HEK293 (cell line): ENCODE measurements at regions not wholly inside any gene's neighbourhood (a gene's known extent, or its start where the extent isn't known, plus 50 kb on each side); places are given as distances from the start of the nearest gene placed in this dataset.

ENCODE experiments used
- CTCF ChIP-seq: fragments of 450-650 bp; formaldehyde crosslinking; IDR thresholded peaks from 2 replicates; pipeline ENCODE4 v1.5.1; 2016; ENCODE audit warnings: missing biosample characterization, missing genetic modification characterization
- MZF1 ChIP-seq: fragments of 450-650 bp; formaldehyde crosslinking; IDR thresholded peaks from 2 replicates; pipeline ENCODE4 v1.5.1; 2017; ENCODE audit warnings: missing biosample characterization, missing genetic modification characterization, borderline replicate concordance
- TRIM28 ChIP-seq: IDR thresholded peaks from 2 replicates; pipeline ENCODE4 v1.6.1; 2011; ENCODE audit warnings: low read length, control low read depth, borderline replicate concordance
- YY1 ChIP-seq: fragments of 450-650 bp; formaldehyde crosslinking; IDR thresholded peaks from 2 replicates; pipeline ENCODE4 v1.5.1; 2018; ENCODE audit warnings: missing biosample characterization, missing genetic modification characterization
- ZNF274 ChIP-seq, 2 experiments: fragments of 200-500 bp in 1 of 2; fragments of 450-650 bp in 1 of 2; sonication (Bioruptor generic) in 1 of 2; formaldehyde crosslinking in 1 of 2; IDR thresholded peaks; 2 replicates each; pipeline versions ENCODE4 v1.5.1 to v1.6.1; 2014 to 2016; ENCODE audit warnings: borderline replicate concordance in 1 of 2, inconsistent platforms in 1 of 2, low read length in 1 of 2, missing biosample characterization in 1 of 2, missing genetic modification characterization in 1 of 2
- ZNF311 ChIP-seq: fragments of 450-650 bp; formaldehyde crosslinking; IDR thresholded peaks from 2 replicates; pipeline ENCODE4 v1.5.1; 2017; ENCODE audit warnings: missing biosample characterization, missing genetic modification characterization, borderline replicate concordance
- ZNF324 ChIP-seq: fragments of 450-650 bp; formaldehyde crosslinking; IDR thresholded peaks from 2 replicates; pipeline ENCODE4 v1.5.1; 2016; ENCODE audit warnings: missing biosample characterization, missing genetic modification characterization
- ZNF670 ChIP-seq: fragments of 450-650 bp; formaldehyde crosslinking; IDR thresholded peaks from 2 replicates; pipeline ENCODE4 v1.5.1; 2016; ENCODE audit warnings: missing biosample characterization, missing genetic modification characterization, low read depth
- ZNF785 ChIP-seq: fragments of 450-650 bp; formaldehyde crosslinking; IDR thresholded peaks from 2 replicates; pipeline ENCODE4 v1.5.1; 2016; ENCODE audit warnings: missing biosample characterization, missing genetic modification characterization
- TF ChIP-seq, protein P1 (sequence below): fragments of 450-650 bp; formaldehyde crosslinking; IDR thresholded peaks from 2 replicates; pipeline ENCODE4 v1.5.1; 2016; ENCODE audit warnings: missing biosample characterization, missing genetic modification characterization

- TF ChIP-seq CTCF (tag by site-specific recombination) (no peak), TRIM28 (no peak), MZF1 (tag by site-specific recombination) (no peak), YY1 (no peak), ZNF785 (no peak), ZNF324 (tag by site-specific recombination) (no peak), ZNF274 (IDR thresholded peaks at IDR 0.05; ENCODE audit: low read length) (no peak), ZNF274 (tag by site-specific recombination; IDR thresholded peaks at IDR 0.05; ENCODE audit: borderline replicate concordance) (no peak), ZNF311 (tag by site-specific recombination) (no peak), ZNF670 (tag by site-specific recombination) (no peak)
- TF ChIP-seq, protein P1, sequence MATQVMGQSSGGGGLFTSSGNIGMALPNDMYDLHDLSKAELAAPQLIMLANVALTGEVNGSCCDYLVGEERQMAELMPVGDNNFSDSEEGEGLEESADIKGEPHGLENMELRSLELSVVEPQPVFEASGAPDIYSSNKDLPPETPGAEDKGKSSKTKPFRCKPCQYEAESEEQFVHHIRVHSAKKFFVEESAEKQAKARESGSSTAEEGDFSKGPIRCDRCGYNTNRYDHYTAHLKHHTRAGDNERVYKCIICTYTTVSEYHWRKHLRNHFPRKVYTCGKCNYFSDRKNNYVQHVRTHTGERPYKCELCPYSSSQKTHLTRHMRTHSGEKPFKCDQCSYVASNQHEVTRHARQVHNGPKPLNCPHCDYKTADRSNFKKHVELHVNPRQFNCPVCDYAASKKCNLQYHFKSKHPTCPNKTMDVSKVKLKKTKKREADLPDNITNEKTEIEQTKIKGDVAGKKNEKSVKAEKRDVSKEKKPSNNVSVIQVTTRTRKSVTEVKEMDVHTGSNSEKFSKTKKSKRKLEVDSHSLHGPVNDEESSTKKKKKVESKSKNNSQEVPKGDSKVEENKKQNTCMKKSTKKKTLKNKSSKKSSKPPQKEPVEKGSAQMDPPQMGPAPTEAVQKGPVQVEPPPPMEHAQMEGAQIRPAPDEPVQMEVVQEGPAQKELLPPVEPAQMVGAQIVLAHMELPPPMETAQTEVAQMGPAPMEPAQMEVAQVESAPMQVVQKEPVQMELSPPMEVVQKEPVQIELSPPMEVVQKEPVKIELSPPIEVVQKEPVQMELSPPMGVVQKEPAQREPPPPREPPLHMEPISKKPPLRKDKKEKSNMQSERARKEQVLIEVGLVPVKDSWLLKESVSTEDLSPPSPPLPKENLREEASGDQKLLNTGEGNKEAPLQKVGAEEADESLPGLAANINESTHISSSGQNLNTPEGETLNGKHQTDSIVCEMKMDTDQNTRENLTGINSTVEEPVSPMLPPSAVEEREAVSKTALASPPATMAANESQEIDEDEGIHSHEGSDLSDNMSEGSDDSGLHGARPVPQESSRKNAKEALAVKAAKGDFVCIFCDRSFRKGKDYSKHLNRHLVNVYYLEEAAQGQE (tag by site-specific recombination): no peak
These were observed 67.6 kb upstream of the CYP2D6 start for GRCh38 chr22:42198226-42198625.
